Endodermal cell (in vitro differentiated cells): ENCODE measurements at regions not wholly inside any gene's neighbourhood (a gene's known extent, or its start where the extent isn't known, plus 50 kb on each side); places are given as distances from the start of the nearest gene placed in this dataset.

Source experiments
- DNase-seq: peaks from one replicate; pipeline ENCODE4 v3.0.0-alpha.2; 2017
- H3K27ac ChIP-seq: 2 replicates; pipeline ENCODE4 v1.5.1; 2013; ENCODE audit warnings: mild to moderate bottlenecking, low read depth, low read length, moderate library complexity
- H3K27me3 ChIP-seq: 2 replicates; pipeline ENCODE4 v1.6.1; 2013; ENCODE audit warnings: mild to moderate bottlenecking, low read length, moderate library complexity; ENCODE audit not compliant: insufficient read depth, control insufficient read depth, poor library complexity, severe bottlenecking
- H3K36me3 ChIP-seq: 2 replicates; pipeline ENCODE4 v1.7.0; 2013; ENCODE audit warnings: mild to moderate bottlenecking, low read length, moderate library complexity; ENCODE audit not compliant: control insufficient read depth, insufficient read depth
- H3K4me1 ChIP-seq: one replicate; pipeline ENCODE4 v1.7.0; 2013; ENCODE audit warnings: low read length; ENCODE audit not compliant: control insufficient read depth, insufficient read depth
- H3K4me3 ChIP-seq: 2 replicates; pipeline ENCODE4 v1.5.1; 2013; ENCODE audit warnings: mild to moderate bottlenecking, low read length, moderate library complexity
- H3K9ac ChIP-seq: 2 replicates; pipeline ENCODE4 v1.6.1; 2013; ENCODE audit warnings: mild to moderate bottlenecking, low read length, moderate library complexity; ENCODE audit not compliant: poor library complexity, severe bottlenecking; ENCODE audit errors: extremely low read depth
- H3K9me3 ChIP-seq: 2 replicates; pipeline ENCODE4 v1.6.1; 2013; ENCODE audit warnings: mild to moderate bottlenecking, low read length, moderate library complexity; ENCODE audit not compliant: control insufficient read depth
- H3K27ac Mint-ChIP-seq: 2 replicates; pipeline ENCODE4 v1.8.0; 2020; ENCODE audit warnings: mixed read lengths
- H3K27me3 Mint-ChIP-seq: 2 replicates; pipeline ENCODE4 v1.8.0; 2021; ENCODE audit warnings: mild to moderate bottlenecking, mixed read lengths; ENCODE audit not compliant: insufficient read depth
- H3K36me3 Mint-ChIP-seq: 2 replicates; pipeline ENCODE4 v1.8.0; 2020; ENCODE audit warnings: low read depth, mixed read lengths
- H3K4me1 Mint-ChIP-seq: 2 replicates; pipeline ENCODE4 v1.8.0; 2020; ENCODE audit warnings: mixed read lengths
- H3K4me3 Mint-ChIP-seq: 2 replicates; pipeline ENCODE4 v1.8.0; 2020; ENCODE audit warnings: mild to moderate bottlenecking, moderate library complexity, mixed read lengths
- H3K9me3 Mint-ChIP-seq: 2 replicates; pipeline ENCODE4 v1.8.0; 2020; ENCODE audit warnings: mild to moderate bottlenecking, mixed read lengths
- WGBS, 2 experiments: methylation state at CpG; one replicate each; pipeline versions ENCODE4 v1.1.5 to v1.1.7; 2013; ENCODE audit warnings: missing lambda C conversion rate in 2 of 2, mixed read lengths in 1 of 2; ENCODE audit not compliant: insufficient coverage in 1 of 2, insufficient read length in 1 of 2; 5-methylcytosine and 5-hydroxymethylcytosine counted together
- TF ChIP-seq, protein P1 (sequence below): fragments of 200-600 bp; sonication (generic); conservative IDR thresholded peaks from 2 replicates; pipeline ENCODE4 v1.5.0; 2021; ENCODE audit warnings: antibody characterized with exemption, mild to moderate bottlenecking

- Histone ChIP-seq H3K27me3 (no peaks in the 10 kb centered on the region), H3K4me1 (no peaks in the 10 kb centered on the region)
These were observed 63.7 kb upstream of the RTL1 start for GRCh38 chr14:100967178-100967577.

DNA sequence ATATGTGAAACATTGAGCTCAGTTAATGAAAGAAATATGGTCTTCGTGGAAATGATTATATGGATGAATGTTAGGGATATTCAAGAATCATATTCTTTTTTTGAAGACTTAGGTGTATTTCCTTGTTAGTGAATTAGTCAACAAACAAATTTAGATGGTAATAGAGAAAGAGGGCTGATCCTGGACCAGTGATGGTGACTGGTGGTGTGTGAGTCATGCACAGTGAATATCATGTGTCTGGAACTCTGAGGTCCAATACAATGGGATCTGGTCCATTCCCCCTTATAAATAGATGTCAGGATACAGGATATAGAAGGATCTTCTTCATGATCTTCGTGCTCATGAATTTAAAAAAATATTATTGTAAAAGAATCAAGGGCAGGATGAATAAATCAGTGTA is 64.4 kb upstream of the RTL1 start:
- no peaks in the 10 kb centered on the region for H3K36me3 Mint-ChIP-seq
- Histone ChIP-seq H3K4me1 (no peaks in the 10 kb centered on the region), H3K9ac (no peak overlapping the region), H3K36me3 (no peaks in the 10 kb centered on the region), H3K27me3 (no peaks in the 10 kb centered on the region), H3K9me3 (no peaks in the 10 kb centered on the region), H3K27ac (no peak overlapping the region), H3K4me3 (no peak overlapping the region)
- H3K4me1 Mint-ChIP-seq, result no peaks in the 10 kb centered on the region
- WGBS, 2 experiments, result 50 to 64% methylated on average over 2 of the region's 2 CpGs
- DNase-seq, result no peak
- H3K9me3 Mint-ChIP-seq, result peaks cover 5% of the 10 kb centered on the region
- H3K27ac Mint-ChIP-seq, result no peak overlapping the region
- H3K4me3 Mint-ChIP-seq, result no peak overlapping the region
- no peaks in the 10 kb centered on the region for H3K27me3 Mint-ChIP-seq
- TF ChIP-seq, protein P1, sequence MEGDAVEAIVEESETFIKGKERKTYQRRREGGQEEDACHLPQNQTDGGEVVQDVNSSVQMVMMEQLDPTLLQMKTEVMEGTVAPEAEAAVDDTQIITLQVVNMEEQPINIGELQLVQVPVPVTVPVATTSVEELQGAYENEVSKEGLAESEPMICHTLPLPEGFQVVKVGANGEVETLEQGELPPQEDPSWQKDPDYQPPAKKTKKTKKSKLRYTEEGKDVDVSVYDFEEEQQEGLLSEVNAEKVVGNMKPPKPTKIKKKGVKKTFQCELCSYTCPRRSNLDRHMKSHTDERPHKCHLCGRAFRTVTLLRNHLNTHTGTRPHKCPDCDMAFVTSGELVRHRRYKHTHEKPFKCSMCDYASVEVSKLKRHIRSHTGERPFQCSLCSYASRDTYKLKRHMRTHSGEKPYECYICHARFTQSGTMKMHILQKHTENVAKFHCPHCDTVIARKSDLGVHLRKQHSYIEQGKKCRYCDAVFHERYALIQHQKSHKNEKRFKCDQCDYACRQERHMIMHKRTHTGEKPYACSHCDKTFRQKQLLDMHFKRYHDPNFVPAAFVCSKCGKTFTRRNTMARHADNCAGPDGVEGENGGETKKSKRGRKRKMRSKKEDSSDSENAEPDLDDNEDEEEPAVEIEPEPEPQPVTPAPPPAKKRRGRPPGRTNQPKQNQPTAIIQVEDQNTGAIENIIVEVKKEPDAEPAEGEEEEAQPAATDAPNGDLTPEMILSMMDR, result no peak

More at GRCh38 chr14:100967178-100967577, 63.7 kb upstream of the RTL1 start:
- Mint-ChIP-seq H3K27me3 (no peaks in the 10 kb centered on the region), H3K4me1 (no peaks in the 10 kb centered on the region), H3K9me3 (peaks cover 5% of the 10 kb centered on the region), H3K36me3 (no peaks in the 10 kb centered on the region), H3K27ac (no peak overlapping the region), H3K4me3 (no peak overlapping the region)
- TF ChIP-seq, protein P1, result no peak
- Histone ChIP-seq H3K27ac (no peak overlapping the region), H3K36me3 (no peaks in the 10 kb centered on the region), H3K9ac (no peak overlapping the region), H3K4me3 (no peak overlapping the region), H3K9me3 (no peaks in the 10 kb centered on the region)
- DNase-seq, result no peak
- 62% methylated on average over 1 of the region's 3 CpGs; no CpG with 5 or more reads in 1 of the 2 experiments for WGBS, 2 experiments

GRCh38 chr14:100972118-100972897 is 68.8 kb upstream of the RTL1 start:
- no peak overlapping the region for H3K9ac ChIP-seq
- TF ChIP-seq, protein P1, result no peak
- DNase-seq, result no peak
- H3K9me3 ChIP-seq, result no peaks in the 10 kb centered on the region
- no peaks in the 10 kb centered on the region for H3K9me3 Mint-ChIP-seq
- no peaks in the 10 kb centered on the region for H3K27me3 ChIP-seq
- no peak overlapping the region for H3K4me3 Mint-ChIP-seq
- 84 to 93% methylated on average over 3 to 8 of the region's 8 CpGs for WGBS, 2 experiments
- no peaks in the 10 kb centered on the region for H3K36me3 ChIP-seq
- H3K27ac ChIP-seq, result no peak overlapping the region
- no peaks in the 10 kb centered on the region for H3K4me1 Mint-ChIP-seq
- no peak overlapping the region for H3K4me3 ChIP-seq
- H3K27ac Mint-ChIP-seq, result no peak overlapping the region
- H3K4me1 ChIP-seq, result no peaks in the 10 kb centered on the region
- no peaks in the 10 kb centered on the region for H3K36me3 Mint-ChIP-seq
- no peaks in the 10 kb centered on the region for H3K27me3 Mint-ChIP-seq
